Ovary (tissue), 7 donors: ENCODE measurements at regions not wholly inside any gene's neighbourhood (a gene's known extent, or its start where the extent isn't known, plus 50 kb on each side); places are given as distances from the start of the nearest gene placed in this dataset.
"Not testable (repeated sequence)": the region's sequence is repeated elsewhere in the genome, so short reads cannot be mapped to it uniquely, and the experiment has no call there.

Source experiments
- DNase-seq, 5 donors: peaks; one replicate each; pipeline ENCODE4 v3.0.0-alpha.2; 2019 to 2020
- H3K27ac ChIP-seq, 2 donors: fragments of 200-600 bp; one replicate each; pipeline versions ENCODE4 v1.5.1 to v1.8.0; 2019 to 2022
- H3K27me3 ChIP-seq: fragments of 200-600 bp; one replicate; pipeline ENCODE4 v1.8.0; 2022
- H3K36me3 ChIP-seq: fragments of 200-600 bp; sonication (generic); one replicate; pipeline ENCODE4 v1.5.1; 2019
- H3K4me1 ChIP-seq: one replicate; pipeline ENCODE4 v1.8.1; 2013; ENCODE audit warnings: mild to moderate bottlenecking, moderate library complexity; ENCODE audit not compliant: insufficient read depth
- H3K4me3 ChIP-seq: fragments of 200-600 bp; sonication (generic); one replicate; pipeline ENCODE4 v1.5.1; 2017
- H3K9me3 ChIP-seq, 2 donors: fragments of 200-600 bp in 1 of 2; sonication (generic) in 1 of 2; one replicate each; pipeline versions ENCODE4 v1.5.1 to v1.8.1; 2013 to 2019; ENCODE audit warnings: mild to moderate bottlenecking in 1 of 2, moderate library complexity in 1 of 2
- CTCF ChIP-seq, 3 donors: fragments of 450-650 bp in 2 of 3; fragments of 200-600 bp in 1 of 3; IDR thresholded peaks; one replicate each; pipeline versions ENCODE4 v1.5.1 to v1.8.0; 2016 to 2022; ENCODE audit warnings: antibody characterized with exemption in 3 of 3, mild to moderate bottlenecking in 1 of 3
- EP300 ChIP-seq: sonication (generic); formaldehyde crosslinking; IDR thresholded peaks from one replicate; pipeline ENCODE4 v1.6.1; 2017; ENCODE audit warnings: antibody characterized with exemption
- POLR2A ChIP-seq: fragments of 450-650 bp; IDR thresholded peaks from one replicate; pipeline ENCODE4 v1.6.1; 2017; ENCODE audit warnings: antibody characterized with exemption, mild to moderate bottlenecking, moderate library complexity
- WGBS, 3 donors: extraction: QIAGEN DNeasy Blood & Tissue Kit in 1 of 3; methylation state at CpG; one replicate each; pipeline versions ENCODE4 v1.1.5 to v1.1.7; 2013 to 2017; 5-methylcytosine and 5-hydroxymethylcytosine counted together
- intact Hi-C, 4 donors: fragments of 100-400 bp; cut with DNase I; formaldehyde crosslinking; loops; one replicate each; pipeline versions ENCODE4 v1.11.0 to v1.15.1; 2022 to 2023
- donor health status: DM: no; HTN: no; CAD: no; lungs with moderate emphysema.
- donor health status: DM: no; HTN: no; CAD: no.
- donor health status: Bipolar disorder and iron deficiency.
- donor health status: DM: no; HTN: no; CAD: no.
- donor health status: DM: yes; HTN: yes; CAD: no.

GRCh38 chr3:101970212-101970611 lies 120.9 kb downstream of the NFKBIZ start:
- Histone ChIP-seq H3K36me3 (no peaks in the 10 kb centered on the region), H3K9me3 (no peaks in the 10 kb centered on the region), H3K4me1 (no peaks in the 10 kb centered on the region), H3K27ac (no peak overlapping the region), H3K27me3 (no peaks in the 10 kb centered on the region), H3K4me3 (no peak overlapping the region)
- no peak for DNase-seq
- intact Hi-C loops = no loop called here
- whole genome bisulfite sequencing, 3 donors = 82 to 89% (median 87%) methylated on average over 4 of the region's 4 CpGs
- TF ChIP-seq POLR2A (no peak), EP300 (no peak), CTCF (IDR thresholded peaks at IDR 0.05) (no peak)

GRCh38 chr3:101970905-101971304 lies 121.6 kb downstream of the NFKBIZ start:
- Histone ChIP-seq H3K4me3 (no peak overlapping the region), H3K27ac (no peak overlapping the region), H3K27me3 (no peaks in the 10 kb centered on the region), H3K9me3 (no peaks in the 10 kb centered on the region), H3K4me1 (no peaks in the 10 kb centered on the region), H3K36me3 (no peaks in the 10 kb centered on the region)
- no peak for TF ChIP-seq CTCF (IDR thresholded peaks at IDR 0.05)
- TF ChIP-seq EP300 = no peak
- TF ChIP-seq POLR2A = no peak
- DNase-seq = no peak
- 88 to 91% (median 89%) methylated on average over 6 of the region's 6 CpGs for WGBS, 3 donors
- intact Hi-C loops = no loop called here

- DNase-seq = no peak
- no peaks in the 10 kb centered on the region for H3K36me3 ChIP-seq
- H3K4me3 ChIP-seq = no peak overlapping the region
- TF ChIP-seq EP300 = no peak
- TF ChIP-seq CTCF (IDR thresholded peaks at IDR 0.05) = no peak
- no peak for TF ChIP-seq POLR2A
- H3K9me3 ChIP-seq = no peaks in the 10 kb centered on the region
- H3K27me3 ChIP-seq = no peaks in the 10 kb centered on the region
- no peaks in the 10 kb centered on the region for H3K4me1 ChIP-seq
- no peak overlapping the region for H3K27ac ChIP-seq
- WGBS, 3 donors = 61 to 67% (median 63%) methylated on average over 2 of the region's 2 CpGs
- intact Hi-C loops = no loop called here
These were observed 123.3 kb downstream of the NFKBIZ start for GRCh38 chr3:101972430-101973162.

GRCh38 chr3:101973163-101973505 lies 123.8 kb downstream of the NFKBIZ start:
- H3K27ac ChIP-seq = no peak overlapping the region
- no peaks in the 10 kb centered on the region for H3K9me3 ChIP-seq
- H3K4me1 ChIP-seq = no peaks in the 10 kb centered on the region
- intact Hi-C loops = no loop called here
- no peaks in the 10 kb centered on the region for H3K27me3 ChIP-seq
- WGBS, 3 donors = 80 to 83% (median 81%) methylated on average over 1 of the region's 1 CpG
- DNase-seq = no peak
- no peak overlapping the region for H3K4me3 ChIP-seq
- TF ChIP-seq POLR2A (no peak), EP300 (no peak), CTCF (IDR thresholded peaks at IDR 0.05) (no peak)
- no peaks in the 10 kb centered on the region for H3K36me3 ChIP-seq

GRCh38 chr3:101975415-101975814 lies 126.1 kb downstream of the NFKBIZ start:
- intact Hi-C loops, H3K36me3 ChIP-seq, H3K27me3 ChIP-seq, H3K4me1 ChIP-seq, DNase-seq, H3K9me3 ChIP-seq, H3K4me3 ChIP-seq, H3K27ac ChIP-seq: not testable (repeated sequence)
- 97 to 100% (median 98%) methylated on average over 1 of the region's 1 CpG for WGBS, 3 donors
